ENCODE measurements at regions not wholly inside any gene's neighbourhood (a gene's known extent, or its start where the extent isn't known, plus 50 kb on each side); places are given as distances from the start of the nearest gene placed in this dataset.
"Not testable (repeated sequence)": the region's sequence is repeated elsewhere in the genome, so short reads cannot be mapped to it uniquely, and the experiment has no call there.

GRCh38 chr21:41582866-41583265 lies 74.9 kb upstream of the TMPRSS2 start:
- DNase-seq = no peak

GRCh38 chr21:41582298-41582840 lies 74.4 kb upstream of the TMPRSS2 start:
- DNase-seq = no peak

- DNase-seq = no peak
Measured at GRCh38 chr21:41581592-41582228, 73.8 kb upstream of the TMPRSS2 start.

- no peak for DNase-seq
Measured at GRCh38 chr21:41580758-41581554, 73.0 kb upstream of the TMPRSS2 start.

DNA sequence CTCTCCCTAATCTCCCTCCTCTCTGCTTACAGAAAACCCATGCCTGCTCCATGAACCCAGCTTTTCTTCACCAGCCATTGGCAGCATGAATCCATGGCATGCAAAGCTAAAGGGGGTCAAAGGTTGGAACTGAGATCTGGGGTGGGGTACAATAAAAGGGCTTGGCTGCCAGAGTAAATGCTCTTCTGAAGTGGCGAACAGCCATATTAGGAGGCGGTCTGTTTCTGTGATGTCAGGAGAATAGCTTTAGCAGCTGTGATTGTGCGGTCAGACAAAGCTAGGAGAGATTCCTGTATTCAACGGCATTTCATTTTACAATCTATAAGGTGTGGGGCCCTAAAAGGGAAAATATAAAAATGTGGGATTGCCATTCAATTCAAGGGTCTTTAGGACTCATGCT lies 71.7 kb upstream of the TMPRSS2 start:
- no peak for DNase-seq

- DNase-seq = no peak
Measured at GRCh38 chr21:41578716-41579115, 70.8 kb upstream of the TMPRSS2 start.

DNA sequence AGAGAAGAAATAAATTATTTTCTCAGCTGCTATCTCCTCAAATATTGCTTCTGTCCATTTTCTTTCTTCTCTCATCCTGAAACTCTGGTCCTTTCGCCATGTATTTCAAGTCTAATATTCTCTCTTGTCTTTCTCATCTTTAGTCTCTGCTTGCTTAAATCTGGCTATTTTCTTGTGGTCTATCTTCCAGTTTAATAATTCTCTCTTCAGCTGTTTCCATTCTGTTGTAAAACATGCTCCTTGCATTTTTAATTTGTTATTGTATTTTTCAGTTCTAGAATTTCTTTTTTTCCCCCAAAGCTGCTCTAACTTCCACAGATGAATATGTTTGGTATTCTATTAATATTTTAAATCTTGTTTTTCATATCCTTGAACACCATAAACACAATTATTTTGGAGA lies 70.1 kb upstream of the TMPRSS2 start:
- no peak for DNase-seq

GRCh38 chr21:41576013-41576615 lies 68.2 kb upstream of the TMPRSS2 start:
- DNase-seq = no peak

DNA sequence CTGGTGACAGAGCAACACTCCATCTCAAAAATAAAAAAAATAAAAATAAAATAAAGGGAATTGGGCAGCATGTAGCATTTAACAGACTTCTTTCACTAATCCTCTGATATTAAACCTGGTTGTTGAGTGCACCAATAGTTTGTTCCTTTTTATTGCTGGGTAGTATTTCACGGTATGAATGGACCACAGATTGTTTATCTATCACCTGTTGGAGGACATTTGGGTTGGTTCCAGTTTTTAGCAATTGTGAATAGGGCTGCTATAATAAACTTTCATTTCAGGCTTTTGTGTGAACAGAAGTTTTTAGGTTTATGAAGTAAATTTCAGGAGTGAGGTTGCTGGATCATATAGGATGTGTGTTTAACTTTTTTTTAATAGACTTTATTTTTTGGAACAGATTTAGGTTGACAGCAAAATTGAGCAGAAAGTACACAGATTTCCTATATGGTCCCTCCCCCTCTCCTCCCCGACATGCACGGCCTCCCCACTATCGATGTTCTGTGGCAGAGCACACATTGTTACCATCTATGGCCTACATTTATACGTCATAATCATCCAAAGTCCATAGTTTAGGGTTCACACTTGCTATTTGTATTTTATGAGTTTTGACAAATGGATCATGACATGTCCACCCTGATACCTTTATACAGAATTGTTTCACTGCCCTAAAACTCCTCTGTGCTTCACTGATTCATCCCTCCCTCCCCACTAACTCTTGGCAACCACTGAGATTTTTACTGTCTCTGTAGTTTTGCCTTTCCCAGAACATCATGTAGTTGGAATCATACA lies 66.1 kb upstream of the TMPRSS2 start:
- no peak for DNase-seq

DNA sequence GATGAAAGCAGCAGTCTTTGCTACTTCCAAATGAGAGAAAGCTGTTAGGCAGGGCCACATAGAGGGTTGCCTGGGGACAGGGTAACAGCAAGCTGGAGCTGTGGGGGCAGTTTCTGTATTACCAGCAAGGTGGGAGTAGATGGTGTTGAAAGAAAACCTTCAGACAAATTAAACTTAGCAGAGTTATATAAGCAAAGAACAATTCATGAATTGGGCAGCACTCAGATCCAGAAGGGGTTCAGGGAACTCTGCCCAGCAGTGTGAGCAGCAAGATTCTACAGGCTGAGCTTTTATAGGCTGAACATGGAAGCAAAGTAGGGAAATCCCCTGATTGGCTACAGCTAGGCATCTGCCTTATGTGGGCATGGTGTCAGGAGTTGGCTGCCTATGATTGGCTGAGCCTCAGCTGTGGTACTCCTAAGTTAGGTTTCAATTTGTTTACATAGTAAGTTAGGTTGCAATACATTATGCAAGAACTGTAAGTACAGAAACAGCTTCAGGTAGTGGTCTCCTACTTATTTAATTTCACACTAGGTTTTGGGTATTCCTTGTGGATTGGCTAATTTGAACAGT lies 64.1 kb upstream of the TMPRSS2 start:
- DNase-seq = no peak

DNA sequence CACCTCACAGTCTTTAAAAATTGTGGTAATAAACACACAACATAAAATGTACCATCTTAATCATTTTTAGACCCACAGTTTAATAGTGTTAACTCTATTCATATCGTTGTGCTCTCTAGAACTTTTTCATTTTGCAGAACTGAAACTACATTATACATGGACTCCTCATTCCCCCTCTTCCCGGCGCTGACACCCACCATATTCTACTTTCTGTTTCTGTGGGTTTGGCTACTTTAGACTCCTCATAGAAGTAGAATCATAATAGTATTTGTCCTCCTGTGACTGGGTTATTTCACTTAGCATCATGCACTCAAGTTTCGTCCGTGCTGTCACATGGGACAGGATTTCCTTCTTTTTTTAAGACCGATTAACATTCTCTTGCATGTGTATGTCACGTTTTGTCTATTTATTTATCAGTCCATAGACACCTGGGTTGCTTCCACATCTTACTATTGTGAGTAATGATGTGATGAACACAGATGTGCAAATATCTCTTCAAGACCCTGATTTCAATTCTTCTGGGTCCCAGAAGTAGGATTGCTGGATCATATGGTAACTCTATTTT lies 62.9 kb upstream of the TMPRSS2 start:
- no peak for DNase-seq

DNA sequence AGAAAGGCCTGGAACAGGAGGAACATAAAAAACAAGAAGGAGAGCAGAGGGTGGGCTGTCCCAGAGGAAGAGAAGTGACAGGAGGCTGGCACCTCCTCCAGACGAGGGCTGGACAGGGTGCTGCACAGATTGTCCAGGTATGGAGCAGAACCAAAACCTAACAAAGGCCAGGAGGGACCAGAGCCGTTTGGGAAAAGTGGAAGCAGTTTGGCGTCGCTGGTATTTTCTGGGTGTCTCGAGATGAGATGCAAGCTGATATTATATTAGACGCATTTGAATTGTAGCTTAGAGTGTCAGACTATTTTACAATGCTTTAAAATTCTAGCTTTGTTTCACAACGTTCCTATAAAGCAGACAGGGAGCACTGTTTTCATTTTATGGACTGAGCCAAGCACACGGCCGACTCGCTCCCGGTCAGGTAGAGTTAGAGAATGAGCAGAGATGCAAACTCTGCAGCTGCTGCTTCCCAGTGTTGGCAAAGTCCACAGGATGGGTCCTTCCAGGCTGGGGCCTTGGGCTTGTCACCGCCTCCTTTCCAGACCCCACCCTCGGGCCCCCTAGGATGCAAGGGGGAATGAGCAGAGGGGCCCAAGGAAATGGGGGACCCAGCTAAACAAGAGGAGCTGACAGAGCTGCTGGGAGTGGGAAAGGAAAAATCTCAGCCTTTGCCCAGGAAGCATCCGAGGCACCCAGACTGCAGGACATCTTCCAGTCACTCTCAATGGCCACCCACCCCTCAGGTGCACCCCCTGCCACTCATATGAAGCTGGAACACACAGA lies 60.8 kb upstream of the TMPRSS2 start:
- DNase-seq = no peak

- no peak for DNase-seq
Measured at GRCh38 chr21:41567901-41568510, 60.0 kb upstream of the TMPRSS2 start.

DNA sequence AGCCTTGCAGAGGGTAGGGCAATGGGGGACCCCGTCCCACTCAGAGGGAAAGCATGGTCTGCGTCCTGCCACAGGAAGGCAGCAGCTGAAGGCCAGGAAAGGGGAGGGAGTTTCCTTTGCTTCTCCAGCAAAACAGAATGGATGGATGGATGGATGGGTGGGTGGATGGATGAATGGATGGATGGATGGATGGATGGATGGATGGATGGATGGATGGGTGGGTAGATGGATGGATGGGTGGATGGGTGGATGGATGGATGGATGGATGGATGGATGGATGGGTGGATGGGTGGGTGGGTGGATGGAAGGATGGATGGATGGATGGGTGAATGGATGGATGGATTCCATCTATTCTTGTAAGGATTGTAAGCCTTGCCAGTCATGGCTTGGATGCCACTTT lies 59.3 kb upstream of the TMPRSS2 start:
- DNase-seq = not testable (repeated sequence)

GRCh38 chr21:41566500-41567014 lies 58.6 kb upstream of the TMPRSS2 start:
- no peak for DNase-seq

DNA sequence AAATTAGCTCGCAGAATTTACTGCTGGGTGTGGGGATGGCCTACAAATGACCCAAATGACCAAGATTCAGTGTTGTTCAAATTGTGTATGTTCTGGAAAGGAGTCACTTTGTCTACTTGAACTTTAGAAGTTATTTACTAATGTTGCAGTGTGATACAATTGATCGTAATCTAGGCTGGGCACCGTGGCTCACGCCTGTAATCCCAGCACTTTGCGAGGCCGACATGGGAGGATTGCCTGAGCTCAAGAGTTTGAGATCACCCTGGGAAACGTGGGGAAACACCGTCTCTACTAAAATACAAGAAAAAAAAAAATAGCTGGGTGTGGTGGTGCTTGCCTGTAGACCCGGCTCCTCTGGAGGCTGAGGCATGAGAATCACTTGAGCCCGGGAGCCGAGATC lies 57.6 kb upstream of the TMPRSS2 start:
- no peak for DNase-seq

- no peak for DNase-seq
Measured at GRCh38 chr21:41564871-41565274, 56.9 kb upstream of the TMPRSS2 start.

- DNase-seq = no peak
Measured at GRCh38 chr21:41562101-41563000, 54.4 kb upstream of the TMPRSS2 start.

DNA sequence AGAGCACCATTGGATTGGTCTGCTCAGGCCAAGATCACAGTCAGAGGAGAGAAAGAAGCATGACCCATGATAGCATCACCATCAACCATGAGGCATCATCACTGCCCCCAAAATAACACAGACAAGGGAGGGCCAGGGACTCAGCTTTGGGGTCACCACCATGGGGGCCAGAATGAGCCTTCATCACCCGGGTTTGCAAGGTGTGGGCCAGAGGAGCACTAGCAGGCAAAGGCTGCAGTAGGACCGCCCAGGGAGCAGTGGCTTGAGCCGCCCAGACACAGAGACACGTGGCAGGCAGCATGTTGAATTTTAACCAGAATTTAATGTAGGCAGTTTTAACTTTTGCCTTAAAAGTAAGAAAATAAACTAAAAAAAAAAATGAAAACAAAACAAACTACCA lies 53.7 kb upstream of the TMPRSS2 start:
- no peak for DNase-seq

GRCh38 chr21:41560661-41561158 lies 52.8 kb upstream of the TMPRSS2 start:
- no peak for DNase-seq
